GM21381 (cell line): ENCODE measurements at regions not wholly inside any gene's neighbourhood (a gene's known extent, or its start where the extent isn't known, plus 50 kb on each side); places are given as distances from the start of the nearest gene placed in this dataset.

ENCODE experiments used
- ATAC-seq: cut with Tn5 transposase; IDR thresholded peaks from one replicate; pipeline ENCODE4 v1.9.1; 2021; ENCODE audit warnings: mild to moderate bottlenecking, moderate library complexity; ENCODE audit not compliant: unreplicated experiment

- ATAC-seq = no peak
Measured at GRCh38 chr18:28606686-28607085, 429.8 kb upstream of the CDH2 start.

DNA sequence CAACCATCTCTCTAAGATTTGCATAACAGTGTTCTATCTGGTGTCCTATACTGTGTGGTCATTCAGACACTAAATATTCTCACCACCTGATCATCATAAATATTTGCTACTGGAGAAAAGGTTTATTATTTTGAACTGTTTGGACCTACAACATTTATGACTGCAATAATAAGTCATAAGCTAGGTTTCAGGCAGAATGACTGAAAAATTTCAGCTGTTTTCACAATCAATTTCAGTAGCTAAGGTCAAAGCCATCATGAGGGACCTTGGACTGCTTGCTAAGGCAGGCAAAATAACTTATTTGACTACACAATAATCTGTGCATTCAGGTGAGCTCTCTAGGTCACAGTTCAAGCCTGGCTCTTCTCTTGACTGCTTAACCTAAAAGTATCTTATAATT, 425.5 kb upstream of the CDH2 start:
- no peak for ATAC-seq

DNA sequence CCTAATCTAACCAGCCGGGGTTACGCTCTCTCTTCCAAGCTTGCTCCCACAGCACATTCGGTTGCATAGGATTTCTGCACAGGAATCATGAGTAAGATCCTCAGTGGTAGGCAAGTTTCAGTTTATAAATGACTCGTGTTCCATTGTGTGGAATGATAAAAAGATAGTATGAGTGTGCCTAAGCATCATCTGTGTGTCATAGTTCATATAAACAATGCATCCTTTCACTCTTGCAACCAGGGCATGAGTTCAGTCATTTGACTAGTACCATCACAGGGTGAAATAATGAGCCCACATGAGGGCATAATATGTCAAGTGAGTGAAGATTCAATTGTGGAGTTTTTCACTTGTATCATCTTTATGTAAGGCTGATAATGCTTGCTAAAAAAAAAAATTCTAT, 417.1 kb upstream of the CDH2 start:
- no peak for ATAC-seq

- no peak for ATAC-seq
Measured at GRCh38 chr18:28588884-28589549, 412.1 kb upstream of the CDH2 start.

- no peak for ATAC-seq
Measured at GRCh38 chr18:28584731-28585130, 407.8 kb upstream of the CDH2 start.

GRCh38 chr18:28582724-28583123, 405.8 kb upstream of the CDH2 start:
- no peak for ATAC-seq

GRCh38 chr18:28581521-28582071, 404.7 kb upstream of the CDH2 start:
- no peak for ATAC-seq

DNA sequence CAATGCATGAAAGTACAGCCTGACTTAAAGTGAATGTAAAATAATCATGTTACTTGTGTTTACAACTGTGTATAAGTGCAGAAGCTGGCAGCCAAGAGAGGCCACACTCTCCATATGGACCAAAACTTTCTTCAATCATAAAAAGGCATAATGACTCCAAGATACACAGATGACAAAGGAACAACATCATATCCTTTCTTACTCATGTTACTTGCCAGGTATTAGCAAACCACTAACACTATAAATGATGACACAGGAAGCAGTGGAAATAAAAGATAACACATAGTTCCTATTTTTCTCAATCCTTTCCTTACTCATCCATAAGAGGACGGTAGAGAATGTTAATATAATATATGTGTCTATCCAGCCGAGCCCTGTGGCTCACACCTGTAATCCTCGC, 400.0 kb upstream of the CDH2 start:
- ATAC-seq = no peak

DNA sequence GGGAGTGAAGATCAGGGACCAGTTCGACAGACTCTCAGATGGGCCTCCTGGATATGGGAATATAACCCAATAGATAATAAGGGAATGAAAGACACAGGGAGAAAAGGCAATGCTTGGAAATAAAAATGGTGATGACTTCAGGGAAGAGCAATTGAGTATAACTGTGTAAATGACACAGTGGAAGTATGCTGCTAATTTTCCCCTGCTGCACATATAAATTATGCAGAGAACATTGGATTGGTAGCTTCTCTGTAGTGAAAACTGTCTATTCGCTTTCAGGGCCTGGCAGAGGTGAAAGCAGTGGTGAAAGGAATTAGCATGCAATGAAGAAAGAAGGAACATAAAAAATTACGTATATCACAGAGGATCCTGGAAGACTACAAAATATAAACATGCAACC, 398.2 kb upstream of the CDH2 start:
- ATAC-seq = no peak

DNA sequence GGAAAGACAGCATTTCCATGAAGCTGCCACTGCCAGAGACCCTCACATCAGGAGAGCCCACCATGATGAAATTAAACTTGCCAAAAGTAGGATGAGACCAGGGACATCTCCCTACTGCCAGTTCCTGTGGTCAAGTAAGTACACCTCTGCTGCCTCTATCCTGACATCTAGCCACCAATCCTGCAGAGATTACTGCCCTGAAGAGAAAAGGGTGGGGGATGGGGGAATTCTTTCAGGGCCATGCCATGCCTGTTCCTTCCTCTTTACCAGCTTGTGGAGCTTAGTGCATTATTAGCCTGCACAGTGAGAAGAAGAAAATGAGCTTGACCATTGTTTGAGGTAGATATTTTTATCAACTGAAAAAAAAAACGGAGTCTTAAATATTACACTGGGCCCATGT, 397.2 kb upstream of the CDH2 start:
- no peak for ATAC-seq

DNA sequence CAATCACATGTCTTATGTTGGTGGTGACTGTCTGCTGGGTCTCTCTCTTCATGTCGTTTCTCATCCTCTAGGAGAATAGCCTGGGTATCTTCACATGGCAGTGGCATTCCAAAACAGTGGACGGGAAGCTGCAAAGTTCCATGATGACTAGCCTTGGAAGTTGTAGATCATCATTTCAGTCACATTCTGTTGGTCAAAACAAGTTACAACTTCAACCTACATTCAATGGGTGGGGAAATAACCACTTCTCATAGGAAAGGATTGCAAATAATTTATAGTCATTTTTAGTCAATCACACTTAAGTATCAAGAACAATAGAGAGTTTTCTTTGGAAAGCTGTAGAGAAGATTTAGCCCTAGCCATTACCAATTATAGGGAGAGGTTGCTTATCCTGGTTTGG, 395.0 kb upstream of the CDH2 start:
- ATAC-seq = no peak

GRCh38 chr18:28560331-28560730, 383.4 kb upstream of the CDH2 start:
- ATAC-seq = no peak

- ATAC-seq = no peak
Measured at GRCh38 chr18:28559511-28559910, 382.6 kb upstream of the CDH2 start.

GRCh38 chr18:28541934-28542333, 365.0 kb upstream of the CDH2 start:
- ATAC-seq = no peak

DNA sequence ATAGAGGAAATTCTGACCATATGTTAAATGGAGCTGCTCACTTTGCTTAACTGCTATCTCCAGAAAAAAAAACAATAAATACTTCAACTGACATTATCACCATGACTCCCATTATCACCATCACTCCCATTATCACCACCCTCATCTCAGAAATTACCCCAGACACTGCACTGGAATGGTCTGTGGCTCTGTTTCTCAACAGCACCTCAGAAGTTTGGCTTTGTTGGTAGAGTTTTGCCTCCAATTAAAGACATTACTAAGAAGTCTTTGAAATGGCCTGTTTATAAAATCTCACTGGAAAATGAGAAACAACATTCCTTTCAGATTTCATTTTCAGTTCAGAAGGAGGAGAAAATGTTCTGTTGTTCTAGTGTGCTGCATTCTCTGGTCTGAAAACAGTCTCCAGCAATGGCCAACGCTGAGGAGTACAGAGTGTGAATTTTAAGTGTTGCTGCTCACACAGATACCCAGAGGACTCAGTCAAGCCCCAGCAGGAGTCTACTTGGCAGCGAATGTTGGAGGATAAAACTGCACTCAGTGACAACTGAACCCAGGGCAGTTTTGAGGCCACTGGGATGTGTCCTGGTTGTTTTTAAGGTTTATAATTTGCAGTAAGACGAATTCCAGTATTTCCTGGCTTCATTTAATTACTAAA, 364.5 kb upstream of the CDH2 start:
- ATAC-seq = no peak

DNA sequence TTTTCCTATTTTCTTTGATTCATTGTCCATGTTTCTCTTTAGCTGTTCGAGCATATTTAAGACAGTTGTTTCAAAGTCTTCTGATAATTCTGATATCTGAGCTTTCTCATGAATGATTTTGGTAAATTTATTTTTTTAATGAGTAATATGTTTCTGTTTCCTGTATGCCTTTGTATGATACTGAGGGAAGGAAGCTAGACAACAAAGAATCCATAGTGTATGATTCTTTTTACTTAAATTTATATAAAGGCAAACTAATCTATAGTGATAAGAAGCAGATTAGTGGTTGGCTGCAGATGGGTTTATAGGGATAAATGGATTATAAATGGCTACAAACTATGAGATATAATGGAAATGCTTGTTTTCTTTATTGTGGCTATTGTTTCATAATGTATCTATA, 352.7 kb upstream of the CDH2 start:
- ATAC-seq = no peak

GRCh38 chr18:28526196-28526595, 349.3 kb upstream of the CDH2 start:
- ATAC-seq = no peak

- ATAC-seq = no peak
Measured at GRCh38 chr18:28523758-28524475, 347.0 kb upstream of the CDH2 start.

DNA sequence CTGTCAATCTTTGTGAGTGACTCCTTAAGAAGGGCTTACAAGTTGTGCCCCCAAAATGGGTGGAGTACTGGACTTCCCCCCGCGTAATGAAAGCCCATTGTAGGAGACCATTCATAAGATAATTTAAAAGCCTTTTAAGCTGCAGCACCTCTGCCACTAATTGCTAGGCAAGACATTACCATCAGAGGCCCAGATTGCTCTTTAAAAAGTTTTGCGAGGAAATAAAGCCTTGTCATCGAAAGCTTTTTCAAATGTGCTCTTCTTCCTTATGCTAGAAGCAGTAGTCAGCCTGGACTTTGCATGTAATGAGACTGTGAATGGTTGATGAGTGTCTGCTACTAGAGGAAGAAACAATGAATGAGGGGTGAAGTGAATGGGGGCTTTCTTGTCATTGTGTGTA, 345.3 kb upstream of the CDH2 start:
- ATAC-seq = no peak

GRCh38 chr18:28519997-28520396, 343.1 kb upstream of the CDH2 start:
- no peak for ATAC-seq

GRCh38 chr18:28514699-28515098, 337.8 kb upstream of the CDH2 start:
- ATAC-seq = no peak

- ATAC-seq = no peak
Measured at GRCh38 chr18:28512357-28512756, 335.4 kb upstream of the CDH2 start.
